RWPE2 (cell line): ENCODE measurements at regions not wholly inside any gene's neighbourhood (a gene's known extent, or its start where the extent isn't known, plus 50 kb on each side); places are given as distances from the start of the nearest gene placed in this dataset.

Experiments used
- ATAC-seq: fragments of 200-7000 bp; cut with Tn5 transposase; 3 replicates; pipeline ENCODE4 v1.9.1; 2021; ENCODE audit warnings: low read depth
- DNase-seq: peaks from one replicate; pipeline ENCODE4 v3.0.0-alpha.2; 2020; ENCODE audit warnings: low spot score
- H3K27ac ChIP-seq: fragments of 450-650 bp; 2 replicates; pipeline ENCODE4 v1.5.1; 2017; ENCODE audit warnings: mild to moderate bottlenecking; ENCODE audit not compliant: poor library complexity, severe bottlenecking
- H3K27me3 ChIP-seq: fragments of 250-450 bp; sonication (Bioruptor Pico); 2 replicates; pipeline ENCODE4 v1.5.1; 2021; ENCODE audit warnings: mild to moderate bottlenecking, moderate library complexity; ENCODE audit not compliant: insufficient read depth, poor library complexity, severe bottlenecking
- H3K36me3 ChIP-seq: fragments of 250-450 bp; sonication (Bioruptor Pico); 2 replicates; pipeline ENCODE4 v1.5.1; 2020; ENCODE audit warnings: low read depth, mild to moderate bottlenecking, moderate library complexity
- H3K4me1 ChIP-seq: fragments of 250-450 bp; sonication (Bioruptor Pico); 2 replicates; pipeline ENCODE4 v1.5.1; 2021; ENCODE audit warnings: mild to moderate bottlenecking, moderate library complexity; ENCODE audit not compliant: insufficient read depth, poor library complexity, severe bottlenecking
- H3K4me3 ChIP-seq: fragments of 250-450 bp; sonication (Bioruptor Pico); 2 replicates; pipeline ENCODE4 v1.5.1; 2021; ENCODE audit warnings: mild to moderate bottlenecking, moderate library complexity; ENCODE audit not compliant: severe bottlenecking
- H3K9me3 ChIP-seq: fragments of 250-450 bp; sonication (Bioruptor Pico); 2 replicates; pipeline ENCODE4 v1.5.1; 2021; ENCODE audit warnings: mild to moderate bottlenecking, moderate library complexity; ENCODE audit not compliant: severe bottlenecking
- TF ChIP-seq, protein P1 (sequence below): fragments of 450-650 bp; IDR thresholded peaks from one replicate; pipeline ENCODE4 v1.5.1; 2017; ENCODE audit warnings: mild to moderate bottlenecking, moderate library complexity; ENCODE audit not compliant: poor library complexity, severe bottlenecking

DNA sequence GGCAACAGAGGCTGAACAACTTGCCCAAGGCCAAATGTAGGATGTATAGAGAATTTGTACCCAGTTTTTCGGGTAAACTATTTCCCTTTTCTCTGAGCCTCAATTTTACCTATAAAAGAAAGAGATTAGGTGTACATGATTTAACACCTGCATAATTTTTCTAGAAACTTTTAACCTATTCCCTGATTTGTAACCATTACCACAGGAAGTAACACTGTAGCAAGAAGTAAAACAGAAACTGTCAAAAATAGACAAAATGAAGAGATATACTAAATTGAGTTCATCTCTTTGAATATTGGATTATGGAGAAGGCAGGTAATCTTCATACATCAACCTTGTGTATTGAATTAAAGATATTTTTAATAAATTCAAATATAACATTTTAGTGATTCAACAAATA, 136.2 kb downstream of the ZC3H11B start:
- TF ChIP-seq, protein P1, sequence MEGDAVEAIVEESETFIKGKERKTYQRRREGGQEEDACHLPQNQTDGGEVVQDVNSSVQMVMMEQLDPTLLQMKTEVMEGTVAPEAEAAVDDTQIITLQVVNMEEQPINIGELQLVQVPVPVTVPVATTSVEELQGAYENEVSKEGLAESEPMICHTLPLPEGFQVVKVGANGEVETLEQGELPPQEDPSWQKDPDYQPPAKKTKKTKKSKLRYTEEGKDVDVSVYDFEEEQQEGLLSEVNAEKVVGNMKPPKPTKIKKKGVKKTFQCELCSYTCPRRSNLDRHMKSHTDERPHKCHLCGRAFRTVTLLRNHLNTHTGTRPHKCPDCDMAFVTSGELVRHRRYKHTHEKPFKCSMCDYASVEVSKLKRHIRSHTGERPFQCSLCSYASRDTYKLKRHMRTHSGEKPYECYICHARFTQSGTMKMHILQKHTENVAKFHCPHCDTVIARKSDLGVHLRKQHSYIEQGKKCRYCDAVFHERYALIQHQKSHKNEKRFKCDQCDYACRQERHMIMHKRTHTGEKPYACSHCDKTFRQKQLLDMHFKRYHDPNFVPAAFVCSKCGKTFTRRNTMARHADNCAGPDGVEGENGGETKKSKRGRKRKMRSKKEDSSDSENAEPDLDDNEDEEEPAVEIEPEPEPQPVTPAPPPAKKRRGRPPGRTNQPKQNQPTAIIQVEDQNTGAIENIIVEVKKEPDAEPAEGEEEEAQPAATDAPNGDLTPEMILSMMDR: no peak
- H3K27me3 ChIP-seq: no peaks in the 10 kb centered on the region
- DNase-seq: no peak
- H3K36me3 ChIP-seq: no peaks in the 10 kb centered on the region
- no peaks in the 10 kb centered on the region for H3K4me1 ChIP-seq
- H3K9me3 ChIP-seq: no peaks in the 10 kb centered on the region
- ATAC-seq: no peak
- H3K27ac ChIP-seq: no peak overlapping the region
- no peak overlapping the region for H3K4me3 ChIP-seq

DNA sequence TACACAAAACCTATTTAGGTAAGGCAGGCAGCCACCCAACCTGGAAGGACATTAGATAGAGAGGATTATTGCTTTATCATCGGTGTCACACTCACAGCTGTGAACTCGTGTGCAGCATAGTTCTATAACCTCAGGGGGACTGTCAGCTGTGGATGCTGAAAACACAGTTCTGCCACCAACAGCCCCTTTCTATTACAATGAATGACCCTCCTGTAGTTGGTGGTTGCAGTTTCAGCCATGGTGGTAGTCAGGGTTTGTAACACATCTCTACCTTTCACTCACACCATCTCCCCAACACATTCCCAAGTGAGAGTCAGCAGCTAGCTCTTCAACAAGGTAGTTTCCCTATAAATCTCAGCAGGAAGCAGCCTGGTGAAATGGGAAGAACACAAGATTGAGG, 136.8 kb downstream of the ZC3H11B start:
- Histone ChIP-seq H3K36me3 (no peaks in the 10 kb centered on the region), H3K27ac (no peak overlapping the region), H3K4me3 (no peak overlapping the region), H3K4me1 (no peaks in the 10 kb centered on the region), H3K27me3 (no peaks in the 10 kb centered on the region), H3K9me3 (no peaks in the 10 kb centered on the region)
- TF ChIP-seq, protein P1: no peak
- ATAC-seq (no peak), DNase-seq (no peak)

DNA sequence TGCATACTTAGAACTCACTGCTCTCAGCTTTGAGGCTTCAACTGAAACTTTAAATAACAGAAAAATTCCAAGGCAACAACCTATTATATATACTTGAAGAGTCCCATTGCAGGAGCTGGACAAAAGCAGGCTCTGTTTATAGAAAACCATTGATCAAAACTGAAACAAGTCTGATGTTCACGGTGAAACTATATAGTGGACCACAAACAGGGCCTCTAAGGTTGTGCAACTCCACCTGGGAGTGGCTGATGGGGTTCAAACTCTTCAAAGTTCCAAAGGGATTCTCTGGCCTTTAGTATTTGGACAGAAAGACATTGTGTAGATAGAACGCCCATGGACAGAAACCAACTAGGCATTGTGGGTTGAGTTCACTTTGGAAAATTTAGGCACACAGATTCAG, 140.3 kb downstream of the ZC3H11B start:
- DNase-seq: no peak
- TF ChIP-seq, protein P1: no peak
- ATAC-seq: no peak

DNA sequence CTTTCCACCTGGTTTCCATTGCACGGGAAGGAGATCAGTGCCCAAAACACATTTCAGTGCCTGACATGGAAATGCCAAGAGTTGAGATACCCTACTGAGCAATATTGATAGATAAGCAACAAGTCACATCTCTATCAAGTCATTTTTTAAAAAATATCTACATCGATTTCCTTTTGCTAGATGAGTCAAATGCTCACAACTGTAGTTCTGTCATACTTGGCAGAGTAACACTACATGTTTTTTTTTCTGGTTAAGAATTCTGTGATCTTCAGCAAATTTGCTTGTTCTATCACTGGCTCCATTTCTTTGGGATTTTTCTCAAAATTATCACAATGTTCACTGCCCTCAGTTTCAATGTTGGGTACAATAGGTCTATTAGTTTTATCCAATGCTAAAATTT, 145.4 kb downstream of the ZC3H11B start:
- Histone ChIP-seq H3K27me3 (no peaks in the 10 kb centered on the region), H3K9me3 (no peaks in the 10 kb centered on the region), H3K27ac (no peak overlapping the region), H3K36me3 (no peaks in the 10 kb centered on the region), H3K4me1 (no peaks in the 10 kb centered on the region), H3K4me3 (no peak overlapping the region)
- DNase-seq (no peak), ATAC-seq (no peak)
- TF ChIP-seq, protein P1: no peak

More for the DNA sequence above, 140.3 kb downstream of the ZC3H11B start:
- Histone ChIP-seq H3K27ac (no peak overlapping the region), H3K4me1 (no peaks in the 10 kb centered on the region), H3K36me3 (no peaks in the 10 kb centered on the region), H3K9me3 (no peaks in the 10 kb centered on the region), H3K27me3 (no peaks in the 10 kb centered on the region), H3K4me3 (no peak overlapping the region)

DNA sequence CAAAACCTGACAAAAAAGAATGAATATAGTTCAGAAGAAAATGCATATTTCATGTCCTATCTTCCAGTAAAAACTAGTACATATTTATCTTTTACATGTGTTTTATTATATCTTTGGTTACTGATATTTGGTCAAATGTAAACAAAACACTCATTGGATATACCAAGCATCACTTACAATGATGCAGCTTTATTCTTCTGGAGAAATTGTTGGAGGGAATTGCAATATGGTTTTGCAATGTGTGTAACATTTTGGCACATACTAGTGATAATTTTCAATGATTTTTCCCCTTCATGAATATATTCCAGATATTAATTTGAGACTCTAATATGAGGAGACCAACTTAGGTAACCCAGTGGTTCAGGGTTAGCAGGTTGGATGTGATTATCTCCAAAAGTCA, 146.1 kb downstream of the ZC3H11B start:
- no peaks in the 10 kb centered on the region for H3K4me1 ChIP-seq
- ATAC-seq (no peak), DNase-seq (no peak)
- TF ChIP-seq, protein P1: no peak
- H3K27ac ChIP-seq: no peak overlapping the region
- H3K4me3 ChIP-seq: no peak overlapping the region
- H3K36me3 ChIP-seq: no peaks in the 10 kb centered on the region
- H3K9me3 ChIP-seq: no peaks in the 10 kb centered on the region
- H3K27me3 ChIP-seq: no peaks in the 10 kb centered on the region
